Mononuclear cell (primary cell): ENCODE measurements at regions not wholly inside any gene's neighbourhood (a gene's known extent, or its start where the extent isn't known, plus 50 kb on each side); places are given as distances from the start of the nearest gene placed in this dataset.

Experiments used
- H3K27me3 ChIP-seq: 2 replicates; pipeline ENCODE4 v1.6.0; 2011; ENCODE audit warnings: low read length, control low read depth; ENCODE audit not compliant: insufficient read depth
- H3K4me1 ChIP-seq: 2 replicates; pipeline ENCODE4 v1.5.1; 2011; ENCODE audit warnings: mild to moderate bottlenecking, low read length, control low read depth; ENCODE audit not compliant: insufficient read depth
- H3K4me3 ChIP-seq: 2 replicates; pipeline ENCODE4 v1.5.1; 2011; ENCODE audit warnings: mild to moderate bottlenecking, low read length, moderate library complexity
- H3K9me3 ChIP-seq: 2 replicates; pipeline ENCODE4 v1.5.1; 2011; ENCODE audit warnings: low read depth, mild to moderate bottlenecking, control low read depth, low read length

DNA sequence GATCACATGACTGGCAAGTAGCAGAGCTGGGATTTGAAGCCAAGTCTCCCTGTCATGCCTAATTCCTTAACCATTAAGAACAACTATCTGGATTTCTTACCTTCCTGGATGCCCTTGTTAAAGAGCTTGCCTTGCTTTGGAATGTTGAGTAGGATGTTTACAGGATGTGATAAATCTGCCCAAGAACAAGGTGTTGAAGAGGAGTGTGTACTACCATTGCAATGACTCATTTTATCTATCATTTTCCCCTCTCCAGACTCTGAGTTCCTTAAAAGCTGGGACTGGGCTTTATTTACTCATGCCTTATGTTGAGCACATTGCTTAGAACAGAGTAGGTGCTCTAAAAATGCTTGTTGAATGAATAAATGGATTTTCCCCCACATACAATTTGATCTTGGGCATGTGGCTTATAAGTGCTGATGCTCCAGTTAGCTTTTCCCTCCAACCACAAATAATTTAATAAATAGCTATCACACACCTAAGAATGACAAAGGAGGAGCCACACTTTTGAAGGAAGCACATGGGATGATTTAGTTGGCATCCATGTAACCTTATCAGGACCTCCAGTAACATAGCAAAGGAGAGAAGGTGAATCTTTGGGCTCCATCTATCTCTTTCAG lies 268.6 kb upstream of the SESN3 start:
- Histone ChIP-seq H3K4me1 (no peaks in the 10 kb centered on the region), H3K4me3 (no peak overlapping the region), H3K9me3 (no peaks in the 10 kb centered on the region), H3K27me3 (no peaks in the 10 kb centered on the region)

DNA sequence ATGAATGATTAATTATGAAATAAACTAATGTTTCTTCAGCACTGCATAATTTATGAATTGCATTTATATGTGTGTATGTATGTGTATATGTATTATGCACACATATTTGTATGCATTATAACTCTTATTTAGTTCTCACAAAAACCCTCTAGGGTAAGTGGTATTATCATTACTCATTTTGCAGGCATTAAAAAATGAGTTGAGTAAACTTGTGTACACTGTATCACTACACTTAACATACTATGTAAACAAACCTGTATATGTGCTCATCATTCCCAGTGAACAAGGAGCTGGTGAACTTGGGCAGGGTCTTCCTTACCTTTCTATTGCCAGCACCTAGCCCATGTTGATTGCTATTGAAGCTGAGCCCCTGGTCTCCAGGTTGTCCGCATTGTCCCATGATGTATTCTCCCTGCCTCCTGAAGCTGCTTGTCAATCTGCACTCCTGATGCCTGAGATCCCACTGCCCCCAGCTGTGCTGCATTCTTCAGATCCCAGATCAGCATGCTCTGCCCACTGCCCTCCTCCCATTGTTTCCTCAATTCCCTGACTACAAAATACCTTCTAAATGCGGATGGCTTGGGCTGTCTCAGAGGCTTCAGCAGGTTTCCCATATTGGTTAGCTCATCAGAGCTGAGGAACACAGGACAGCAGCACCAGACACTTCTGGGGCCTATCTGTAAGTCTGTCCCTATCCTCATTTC lies 267.9 kb upstream of the SESN3 start:
- Histone ChIP-seq H3K4me3 (no peak overlapping the region), H3K27me3 (no peaks in the 10 kb centered on the region), H3K9me3 (no peaks in the 10 kb centered on the region), H3K4me1 (no peaks in the 10 kb centered on the region)

DNA sequence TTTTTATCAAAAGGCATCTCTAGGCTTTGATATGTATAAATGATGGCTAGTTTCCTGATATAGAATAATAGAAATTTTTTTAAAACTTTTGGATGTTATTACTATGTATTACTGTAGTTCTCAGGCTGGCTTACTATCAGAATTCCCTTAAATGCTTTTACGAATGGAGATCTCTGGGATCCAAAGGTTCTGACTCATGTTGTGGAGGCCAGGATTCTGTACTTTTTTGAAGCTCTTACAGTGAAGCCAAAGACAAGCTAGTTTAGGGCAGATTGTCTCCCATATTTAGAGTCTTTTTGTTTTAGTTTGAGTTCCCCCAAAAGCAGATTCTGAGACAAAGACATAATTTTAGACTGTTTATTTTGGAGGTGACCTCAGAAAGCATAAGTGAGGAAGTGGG lies 265.9 kb upstream of the SESN3 start:
- Histone ChIP-seq H3K4me3 (no peak overlapping the region), H3K4me1 (no peaks in the 10 kb centered on the region), H3K27me3 (no peaks in the 10 kb centered on the region)

DNA sequence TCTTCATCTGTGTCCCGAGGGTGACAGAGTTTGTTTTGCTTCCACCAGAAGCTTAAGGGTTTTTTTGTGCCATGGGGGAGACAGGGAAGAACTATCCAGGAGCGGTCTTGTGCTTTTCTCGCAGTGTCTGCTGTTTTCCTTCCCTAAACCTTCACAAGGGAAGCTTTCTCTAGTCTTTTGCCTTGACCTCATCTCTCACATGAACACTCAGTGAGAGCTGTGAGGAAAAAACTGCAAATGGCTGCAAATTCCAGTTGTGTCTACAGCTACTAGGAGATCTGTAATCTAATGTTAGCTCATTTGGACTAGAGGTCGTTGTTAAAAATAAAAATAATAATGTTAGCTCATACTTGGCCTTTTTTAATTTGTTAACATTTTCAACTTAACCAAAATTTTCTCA lies 264.7 kb upstream of the SESN3 start:
- Histone ChIP-seq H3K4me3 (no peak overlapping the region), H3K9me3 (no peaks in the 10 kb centered on the region), H3K27me3 (no peaks in the 10 kb centered on the region), H3K4me1 (no peaks in the 10 kb centered on the region)

More for the DNA sequence above, 265.9 kb upstream of the SESN3 start:
- H3K9me3 ChIP-seq: no peaks in the 10 kb centered on the region

DNA sequence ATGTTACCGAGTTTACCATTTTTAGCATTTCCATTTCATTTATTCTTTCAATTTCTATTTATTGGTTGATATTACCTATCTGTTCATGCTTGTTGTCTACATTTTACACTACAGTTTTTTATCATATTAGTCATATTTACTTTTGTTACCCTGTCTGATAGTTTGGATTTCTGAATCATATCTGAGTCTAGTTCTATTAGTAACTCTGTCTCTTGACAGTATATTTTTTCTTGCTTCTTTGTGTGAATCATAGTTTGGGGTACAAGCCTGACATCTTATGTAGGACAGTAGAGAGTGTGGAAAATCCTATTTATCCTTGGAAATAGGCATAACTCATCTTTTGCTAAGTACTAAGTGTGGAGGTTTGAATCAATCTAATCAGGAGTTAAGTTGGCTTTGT lies 263.9 kb upstream of the SESN3 start:
- H3K27me3 ChIP-seq: no peaks in the 10 kb centered on the region
- H3K4me3 ChIP-seq: no peak overlapping the region
- no peaks in the 10 kb centered on the region for H3K4me1 ChIP-seq
- H3K9me3 ChIP-seq: no peaks in the 10 kb centered on the region

DNA sequence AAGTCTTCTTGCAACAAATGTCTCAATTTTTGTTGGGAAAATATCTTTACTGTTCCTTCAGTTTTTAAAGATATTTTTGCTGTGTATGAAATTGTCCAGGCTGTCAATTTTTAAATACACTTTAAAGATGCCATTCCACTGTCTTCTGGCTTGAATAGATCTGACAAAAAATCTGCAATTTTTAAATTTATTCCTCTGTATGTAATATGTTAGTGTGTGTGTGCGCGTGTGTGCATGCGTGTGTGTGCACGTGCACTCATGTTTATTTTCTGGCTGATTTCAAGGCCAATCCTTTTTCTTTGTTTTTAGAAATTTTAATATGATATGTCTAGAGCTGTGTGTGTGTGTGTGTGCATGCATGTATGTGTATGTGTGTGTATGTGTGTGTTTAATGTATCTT lies 263.2 kb upstream of the SESN3 start:
- H3K4me3 ChIP-seq: no peak overlapping the region

DNA sequence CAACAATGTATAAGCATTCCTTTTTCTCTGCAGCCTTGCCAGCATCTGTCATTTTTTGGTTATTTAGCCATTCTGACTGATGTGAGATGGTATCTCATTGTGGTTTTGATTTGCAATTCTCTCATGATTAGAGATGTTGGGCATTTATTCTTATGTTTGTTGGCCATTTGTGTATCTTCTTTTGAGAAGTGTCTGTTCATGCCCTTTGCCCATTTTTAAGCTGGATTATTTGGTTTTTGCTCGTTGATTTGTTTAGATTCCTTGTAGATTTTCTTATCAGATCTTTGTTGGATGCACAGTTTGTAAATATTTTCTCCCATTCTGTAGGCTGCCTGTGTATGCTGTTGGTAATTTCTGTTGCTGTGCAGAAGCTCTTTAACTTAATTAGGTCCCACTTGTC lies 259.6 kb upstream of the SESN3 start:
- H3K9me3 ChIP-seq: no peaks in the 10 kb centered on the region
- no peaks in the 10 kb centered on the region for H3K4me1 ChIP-seq
- no peak overlapping the region for H3K4me3 ChIP-seq
- no peaks in the 10 kb centered on the region for H3K27me3 ChIP-seq

More for the DNA sequence above, 263.2 kb upstream of the SESN3 start:
- H3K4me1 ChIP-seq: no peaks in the 10 kb centered on the region
- H3K27me3 ChIP-seq: no peaks in the 10 kb centered on the region
- H3K9me3 ChIP-seq: no peaks in the 10 kb centered on the region

DNA sequence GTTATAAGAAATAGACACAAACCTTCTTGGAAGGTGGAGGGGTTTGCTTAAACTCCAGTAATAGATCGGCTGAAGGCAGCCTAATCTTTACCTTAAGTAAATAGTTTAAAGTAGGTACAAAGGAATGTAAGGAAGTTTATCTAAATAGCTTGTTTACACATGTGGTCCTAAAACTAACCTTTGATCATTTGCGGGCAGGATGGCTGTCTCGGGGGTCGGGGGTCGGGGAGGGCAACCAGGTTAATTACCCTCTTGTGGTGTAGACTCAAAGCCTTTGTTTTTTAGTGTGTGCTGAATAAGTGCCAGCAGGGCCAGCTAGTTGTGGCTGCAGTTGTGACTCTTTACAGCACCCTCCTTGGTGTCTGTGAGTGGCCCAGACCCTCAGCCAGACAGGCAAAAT lies 256.9 kb upstream of the SESN3 start:
- H3K27me3 ChIP-seq: no peaks in the 10 kb centered on the region
- H3K4me1 ChIP-seq: no peaks in the 10 kb centered on the region
- no peaks in the 10 kb centered on the region for H3K9me3 ChIP-seq
- no peak overlapping the region for H3K4me3 ChIP-seq

DNA sequence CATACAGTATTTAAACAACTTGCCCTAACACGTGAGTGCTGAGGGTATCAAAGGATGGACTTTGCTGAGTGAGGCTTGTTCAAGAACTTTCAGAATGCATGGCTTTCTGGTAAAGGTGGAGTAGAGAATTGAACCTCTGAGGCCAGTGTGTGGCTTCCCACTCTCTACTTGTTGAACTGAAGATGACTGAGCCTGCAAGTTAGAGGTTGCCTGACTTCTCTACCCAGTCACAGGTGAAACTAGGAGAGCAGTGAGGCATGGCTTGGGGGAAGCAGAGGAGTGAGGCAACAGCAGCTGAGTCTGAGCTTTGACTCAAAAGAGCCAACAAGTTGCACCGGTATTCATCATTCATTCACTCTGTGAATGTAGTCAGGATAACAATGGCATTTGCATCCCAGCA lies 256.4 kb upstream of the SESN3 start:
- H3K4me1 ChIP-seq: no peaks in the 10 kb centered on the region
- H3K9me3 ChIP-seq: no peaks in the 10 kb centered on the region
- no peak overlapping the region for H3K4me3 ChIP-seq
- H3K27me3 ChIP-seq: no peaks in the 10 kb centered on the region

DNA sequence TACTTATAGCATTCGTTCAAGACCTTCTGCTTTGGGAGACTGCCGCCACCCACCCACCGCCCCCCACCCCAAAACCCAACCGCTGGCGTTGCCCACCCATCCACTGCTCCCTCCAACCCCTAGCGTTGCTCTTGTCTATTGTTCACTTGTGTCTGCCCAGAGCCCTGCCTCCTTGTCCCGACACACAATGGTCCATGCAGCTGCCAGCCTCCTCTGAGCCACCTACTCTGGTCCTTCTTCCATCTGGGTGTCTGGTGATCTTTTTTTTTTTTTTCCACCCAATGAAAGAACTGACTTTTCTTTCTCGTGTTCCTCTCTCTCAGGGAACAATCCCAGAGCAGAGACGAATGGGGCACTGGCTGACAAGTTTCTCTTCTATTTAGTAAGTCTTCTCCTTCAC lies 256.0 kb upstream of the SESN3 start:
- Histone ChIP-seq H3K27me3 (no peaks in the 10 kb centered on the region), H3K4me1 (no peaks in the 10 kb centered on the region), H3K9me3 (no peaks in the 10 kb centered on the region), H3K4me3 (no peak overlapping the region)

DNA sequence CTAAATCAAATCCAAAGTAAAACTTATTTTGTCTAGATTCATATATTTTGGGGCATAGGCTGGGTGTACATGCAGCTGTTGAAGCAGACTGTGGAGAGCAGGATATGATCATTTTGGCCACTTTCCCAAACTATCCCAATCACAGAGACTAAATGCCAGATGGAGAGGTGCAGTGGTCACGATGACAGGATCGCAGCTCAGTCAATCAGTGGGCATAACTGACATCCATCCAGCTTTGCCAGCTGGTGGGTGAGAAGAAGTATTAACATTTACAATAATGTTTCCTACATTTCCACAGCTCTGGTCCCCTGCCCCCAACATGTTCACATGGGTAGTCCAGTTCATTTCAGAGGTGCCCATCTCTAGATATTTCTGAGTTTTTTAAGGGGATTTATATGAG lies 255.5 kb upstream of the SESN3 start:
- no peaks in the 10 kb centered on the region for H3K4me1 ChIP-seq
- no peaks in the 10 kb centered on the region for H3K27me3 ChIP-seq
- H3K9me3 ChIP-seq: no peaks in the 10 kb centered on the region
- H3K4me3 ChIP-seq: no peak overlapping the region

DNA sequence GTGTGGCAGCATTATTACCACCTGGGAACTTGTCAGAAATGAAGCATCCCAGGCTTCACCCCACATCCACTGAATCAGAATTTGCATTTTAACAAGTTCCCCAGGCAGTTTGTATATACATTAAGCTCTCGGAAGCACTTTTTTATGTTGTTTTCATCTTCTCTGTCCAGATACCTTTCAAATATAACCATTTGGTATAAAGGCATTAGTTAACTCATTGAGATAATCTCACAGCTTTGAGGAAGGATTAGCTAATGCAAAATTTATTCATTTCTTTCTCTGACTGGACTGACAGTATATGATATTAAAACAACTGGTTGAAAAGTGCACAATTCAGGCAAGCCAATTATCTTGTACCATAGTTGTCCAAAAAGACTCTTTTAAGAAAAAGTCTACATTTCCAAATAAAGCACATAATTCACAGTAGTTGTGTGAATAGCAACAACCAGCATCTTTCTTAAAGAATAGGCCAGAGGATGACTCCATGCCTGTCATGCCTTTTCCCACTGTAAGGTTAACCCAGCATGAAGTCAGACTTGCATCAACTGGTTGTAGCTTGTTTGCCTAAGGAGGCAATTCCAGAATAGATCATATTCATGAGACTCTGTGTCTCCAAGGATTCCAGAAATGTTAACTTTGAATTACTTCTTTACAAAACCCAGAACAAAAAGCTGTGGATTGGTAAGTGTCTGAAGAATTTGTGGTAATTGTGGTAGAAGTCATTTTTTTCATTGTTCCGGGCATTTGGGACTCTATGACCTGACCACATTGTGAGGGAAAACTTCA lies 254.3 kb upstream of the SESN3 start:
- H3K9me3 ChIP-seq: no peaks in the 10 kb centered on the region
- no peaks in the 10 kb centered on the region for H3K27me3 ChIP-seq
- H3K4me3 ChIP-seq: no peak overlapping the region
- H3K4me1 ChIP-seq: no peaks in the 10 kb centered on the region

DNA sequence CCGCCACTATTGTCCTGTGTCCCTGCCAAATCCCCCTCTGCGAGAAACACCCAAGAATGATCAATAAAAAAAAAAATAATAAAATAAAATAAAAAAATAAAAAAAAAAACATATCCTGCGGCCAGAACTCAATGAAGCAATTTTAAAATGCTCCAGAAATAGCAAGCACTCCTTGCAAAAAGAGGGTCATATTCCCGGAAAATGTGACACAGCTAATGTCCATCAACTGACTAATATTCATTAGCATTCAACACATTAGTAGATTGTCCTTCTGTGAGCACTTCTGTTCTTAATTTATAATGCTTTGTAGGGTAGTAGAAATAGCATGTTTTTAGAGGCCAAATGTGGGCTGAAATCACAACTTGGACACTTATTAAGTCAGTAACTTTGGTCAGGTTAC lies 252.3 kb upstream of the SESN3 start:
- H3K27me3 ChIP-seq: no peaks in the 10 kb centered on the region
- no peaks in the 10 kb centered on the region for H3K9me3 ChIP-seq
- no peaks in the 10 kb centered on the region for H3K4me1 ChIP-seq
- no peak overlapping the region for H3K4me3 ChIP-seq

DNA sequence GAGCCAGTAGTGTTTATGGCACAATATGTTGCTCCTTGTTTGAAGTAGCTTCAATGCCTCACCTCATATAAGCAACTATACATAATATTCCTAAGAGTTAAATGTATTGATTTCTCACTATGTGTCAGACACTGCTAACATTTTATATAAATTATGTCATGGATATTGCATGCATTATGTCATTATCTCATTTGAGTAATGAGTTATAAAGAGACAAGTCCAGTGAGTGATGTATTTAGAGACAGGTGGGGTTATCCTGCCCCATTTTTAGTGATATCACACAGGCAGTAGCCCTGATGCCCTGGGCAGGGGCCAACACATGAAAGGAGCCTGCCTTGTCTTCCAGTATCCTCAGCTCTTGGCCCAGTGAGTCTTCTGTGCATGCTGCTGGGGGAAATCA lies 247.0 kb upstream of the SESN3 start:
- Histone ChIP-seq H3K4me3 (no peak overlapping the region), H3K9me3 (no peaks in the 10 kb centered on the region), H3K27me3 (no peaks in the 10 kb centered on the region), H3K4me1 (no peaks in the 10 kb centered on the region)

DNA sequence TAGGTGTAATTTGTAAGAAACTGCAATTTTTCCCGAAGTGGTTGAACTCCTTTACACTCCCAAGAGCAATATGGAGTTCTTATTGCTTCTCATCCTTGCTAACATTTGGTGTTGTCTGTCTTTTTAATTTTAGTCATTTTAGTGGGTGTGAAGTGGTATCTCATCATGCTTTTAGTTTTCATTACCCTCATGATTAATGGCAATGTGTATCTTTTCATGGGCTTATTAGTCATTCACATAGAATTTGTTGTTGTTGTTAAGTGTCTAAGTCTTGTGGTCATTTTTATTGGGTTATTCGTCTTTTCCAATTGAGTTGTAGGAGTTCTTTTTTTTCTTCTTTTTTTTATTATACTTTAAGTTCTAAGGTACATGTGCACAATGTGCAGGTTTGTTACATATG lies 238.3 kb upstream of the SESN3 start:
- no peaks in the 10 kb centered on the region for H3K4me1 ChIP-seq
- H3K27me3 ChIP-seq: no peaks in the 10 kb centered on the region

More for the DNA sequence above, 238.3 kb upstream of the SESN3 start:
- Histone ChIP-seq H3K4me3 (no peak overlapping the region), H3K9me3 (no peaks in the 10 kb centered on the region)
